PC-3 (cell line): ENCODE measurements at regions not wholly inside any gene's neighbourhood (a gene's known extent, or its start where the extent isn't known, plus 50 kb on each side); places are given as distances from the start of the nearest gene placed in this dataset.

Experiments used
- CTCF ChIP-seq: fragments of 300-600 bp; sonication (generic); conservative IDR thresholded peaks from 2 replicates; pipeline ENCODE4 v1.5.1; 2017; ENCODE audit warnings: antibody characterized with exemption, low read depth, mild to moderate bottlenecking, low read length
- EZH2phosphoT487 ChIP-seq: fragments of 300-600 bp; sonication (generic); IDR thresholded peaks from 2 replicates; pipeline ENCODE4 v1.6.1; 2018; ENCODE audit warnings: mild to moderate bottlenecking, antibody characterized with exemption, low read length, borderline replicate concordance

- no peak for TF ChIP-seq EZH2phosphoT487
- TF ChIP-seq CTCF, result no peak
Measured at GRCh38 chr1:80251171-80251570, 1244.6 kb upstream of the ADGRL4 start.
